ENCODE measurements at regions not wholly inside any gene's neighbourhood (a gene's known extent, or its start where the extent isn't known, plus 50 kb on each side); places are given as distances from the start of the nearest gene placed in this dataset.

DNA sequence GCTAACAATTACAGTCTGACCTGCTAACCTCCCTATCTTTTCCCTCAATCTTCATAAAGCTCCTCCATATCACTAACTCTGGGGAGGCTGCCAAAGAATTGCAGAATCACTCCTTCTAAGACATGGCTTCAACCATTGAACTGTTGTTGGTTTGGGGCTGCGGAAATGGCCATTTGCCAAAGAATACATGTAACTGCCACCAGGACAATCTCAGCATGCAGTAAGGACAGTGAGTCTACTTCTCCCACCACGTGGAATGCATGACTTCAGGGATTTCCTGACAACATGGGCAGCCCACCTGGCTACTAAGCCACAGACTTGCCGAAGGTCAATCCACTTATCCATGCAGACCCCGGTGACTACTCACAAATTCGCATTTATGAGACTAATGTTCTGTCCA is 104.3 kb upstream of the NUDT7 start:
- no peak for TF ChIP-seq CTCF (IDR thresholded peaks at IDR 0.05)
- TF ChIP-seq EP300 (IDR thresholded peaks at IDR 0.05): no peak
- TF ChIP-seq POLR2A (IDR thresholded peaks at IDR 0.05): no peak
